Transverse colon (tissue), 4 donors: ENCODE measurements at regions not wholly inside any gene's neighbourhood (a gene's known extent, or its start where the extent isn't known, plus 50 kb on each side); places are given as distances from the start of the nearest gene placed in this dataset.

Experiments used
- DNase-seq: peaks from one replicate; pipeline ENCODE4 v3.0.0-alpha.2; 2019
- H3K27ac ChIP-seq, 4 donors: fragments of 200-600 bp; sonication (generic); 2 replicates each; pipeline ENCODE4 v1.5.1; 2016 to 2018; ENCODE audit warnings: inconsistent platforms in 4 of 4
- H3K27me3 ChIP-seq: fragments of 200-600 bp; sonication (generic); 2 replicates; pipeline ENCODE4 v1.5.1; 2017; ENCODE audit warnings: inconsistent platforms
- H3K36me3 ChIP-seq, 4 donors: fragments of 200-600 bp; sonication (generic); 2 replicates each; pipeline ENCODE4 v1.5.1; 2017 to 2019; ENCODE audit warnings: inconsistent platforms in 4 of 4
- H3K4me1 ChIP-seq, 4 donors: fragments of 200-600 bp; sonication (generic); 2 replicates each; pipeline ENCODE4 v1.5.1; 2017 to 2020; ENCODE audit warnings: inconsistent platforms in 4 of 4
- H3K4me3 ChIP-seq, 4 donors: fragments of 200-600 bp; sonication (generic); 1 replicate in 1 of 4; 2 replicates in 3 of 4; pipeline versions ENCODE4 v1.5.1 to v1.6.1; 2017 to 2019; ENCODE audit warnings: inconsistent platforms in 4 of 4
- H3K9me3 ChIP-seq, 2 donors: fragments of 200-600 bp; sonication (generic); 2 replicates each; pipeline ENCODE4 v1.5.1; 2017 to 2019; ENCODE audit warnings: inconsistent platforms in 2 of 2
- EP300 ChIP-seq: sonication (generic); formaldehyde crosslinking; IDR thresholded peaks from one replicate; pipeline ENCODE4 v1.6.1; 2017; ENCODE audit warnings: antibody characterized with exemption, low read depth
- POLR2A ChIP-seq: fragments of 450-650 bp; IDR thresholded peaks from one replicate; pipeline ENCODE4 v1.6.1; 2016; ENCODE audit warnings: antibody characterized with exemption, mild to moderate bottlenecking, moderate library complexity
- POLR2AphosphoS5 ChIP-seq, 3 donors: sonication (generic); formaldehyde crosslinking; IDR thresholded peaks; one replicate each; pipeline ENCODE4 v1.6.1; 2016; ENCODE audit warnings: antibody characterized with exemption in 3 of 3
- WGBS, 2 donors: methylation state at CpG; one replicate each; pipeline ENCODE4 v1.1.5; 2018; ENCODE audit warnings: low coverage in 1 of 2; 5-methylcytosine and 5-hydroxymethylcytosine counted together
- in situ Hi-C, 4 donors: fragments of 200-750 bp; cut with MboI; loops; one replicate each; pipeline versions ENCODE4 v1.15.0 to v1.15.1; 2017; ENCODE audit warnings: low sequenced_read_pairs in 3 of 4, low pct_ligation_motif_present in 1 of 4, low pct_unique_long_range_greater_than_20kb in 1 of 4
- intact Hi-C: fragments of 100-400 bp; cut with DNase I; formaldehyde crosslinking; loops from one replicate; pipeline ENCODE4 v1.15.1; 2023; ENCODE audit warnings: low total_unique reads
- TF ChIP-seq, protein P1 (sequence below), 5 experiments: fragments of 200-600 bp in 3 of 5; fragments of 450-650 bp in 2 of 5; sonication (generic) in 3 of 5; IDR thresholded peaks; 1 replicate in 2 of 5; 2 replicates in 3 of 5; pipeline ENCODE4 v1.5.1; 2016 to 2017; ENCODE audit warnings: antibody characterized with exemption in 5 of 5, inconsistent platforms in 3 of 5, mild to moderate bottlenecking in 2 of 5, moderate library complexity in 1 of 5

DNA sequence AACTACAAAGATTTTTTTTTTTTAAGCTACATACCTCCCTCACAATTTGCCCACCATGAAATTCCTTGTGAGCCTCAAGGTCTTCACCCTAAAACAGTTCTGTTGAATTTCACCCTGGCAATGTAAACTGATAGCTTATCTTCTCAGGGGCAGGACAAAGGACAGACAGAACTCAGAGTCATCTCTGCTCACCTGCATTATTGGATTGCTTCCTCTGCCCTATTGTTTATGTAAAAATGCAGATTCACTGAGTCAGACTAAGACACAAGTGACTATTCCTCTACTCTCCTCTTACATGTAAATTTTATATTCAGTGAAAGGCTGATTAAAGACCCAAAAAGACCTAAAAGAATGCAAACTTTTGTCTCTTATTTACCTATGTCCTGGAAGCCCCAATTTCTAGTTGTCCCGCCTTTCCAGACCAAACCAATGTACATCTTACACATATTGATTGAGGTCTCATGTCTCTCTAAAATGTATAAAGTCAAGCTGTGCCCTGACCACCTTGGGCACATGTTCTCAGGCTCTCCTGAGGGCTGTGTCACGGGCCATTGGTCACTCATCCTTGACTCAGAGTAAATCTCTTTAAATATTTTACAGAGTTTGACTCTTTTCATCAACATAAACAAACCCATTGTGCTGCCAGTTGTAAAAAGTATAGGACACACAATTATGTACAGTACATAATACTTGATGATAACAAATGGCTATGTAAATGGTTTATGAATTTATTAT lies 440.2 kb downstream of the HTR7 start:
- Histone ChIP-seq H3K4me3 (no peak overlapping the region), H3K4me1 (no peaks in the 10 kb centered on the region), H3K36me3 (no peaks in the 10 kb centered on the region), H3K27ac (no peak overlapping the region), H3K27me3 (no peaks in the 10 kb centered on the region), H3K9me3 (no peaks in the 10 kb centered on the region)
- TF ChIP-seq POLR2AphosphoS5 (IDR thresholded peaks at IDR 0.05) (no peak), POLR2A (no peak), EP300 (no peak)
- TF ChIP-seq, protein P1, sequence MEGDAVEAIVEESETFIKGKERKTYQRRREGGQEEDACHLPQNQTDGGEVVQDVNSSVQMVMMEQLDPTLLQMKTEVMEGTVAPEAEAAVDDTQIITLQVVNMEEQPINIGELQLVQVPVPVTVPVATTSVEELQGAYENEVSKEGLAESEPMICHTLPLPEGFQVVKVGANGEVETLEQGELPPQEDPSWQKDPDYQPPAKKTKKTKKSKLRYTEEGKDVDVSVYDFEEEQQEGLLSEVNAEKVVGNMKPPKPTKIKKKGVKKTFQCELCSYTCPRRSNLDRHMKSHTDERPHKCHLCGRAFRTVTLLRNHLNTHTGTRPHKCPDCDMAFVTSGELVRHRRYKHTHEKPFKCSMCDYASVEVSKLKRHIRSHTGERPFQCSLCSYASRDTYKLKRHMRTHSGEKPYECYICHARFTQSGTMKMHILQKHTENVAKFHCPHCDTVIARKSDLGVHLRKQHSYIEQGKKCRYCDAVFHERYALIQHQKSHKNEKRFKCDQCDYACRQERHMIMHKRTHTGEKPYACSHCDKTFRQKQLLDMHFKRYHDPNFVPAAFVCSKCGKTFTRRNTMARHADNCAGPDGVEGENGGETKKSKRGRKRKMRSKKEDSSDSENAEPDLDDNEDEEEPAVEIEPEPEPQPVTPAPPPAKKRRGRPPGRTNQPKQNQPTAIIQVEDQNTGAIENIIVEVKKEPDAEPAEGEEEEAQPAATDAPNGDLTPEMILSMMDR (IDR thresholded peaks at IDR 0.05) = no peak
- intact Hi-C loops = no loop called here
- no peak for DNase-seq
- in situ Hi-C loops = no loop called here
- 43 to 51% methylated on average over 2 of the region's 2 CpGs for WGBS, 2 donors

GRCh38 chr10:90418869-90419652 lies 438.8 kb downstream of the HTR7 start:
- Histone ChIP-seq H3K4me1 (no peaks in the 10 kb centered on the region), H3K27ac (no peak overlapping the region), H3K9me3 (no peaks in the 10 kb centered on the region), H3K36me3 (no peaks in the 10 kb centered on the region), H3K4me3 (no peak overlapping the region), H3K27me3 (no peaks in the 10 kb centered on the region)
- in situ Hi-C loops (no loop called here), intact Hi-C loops (no loop called here)
- no peak for DNase-seq
- WGBS, 2 donors = 52 to 70% methylated on average over 5 to 7 of the region's 7 CpGs
- TF ChIP-seq EP300 (no peak), POLR2A (no peak), POLR2AphosphoS5 (IDR thresholded peaks at IDR 0.05) (no peak)
- TF ChIP-seq, protein P1 (IDR thresholded peaks at IDR 0.05) = no peak

DNA sequence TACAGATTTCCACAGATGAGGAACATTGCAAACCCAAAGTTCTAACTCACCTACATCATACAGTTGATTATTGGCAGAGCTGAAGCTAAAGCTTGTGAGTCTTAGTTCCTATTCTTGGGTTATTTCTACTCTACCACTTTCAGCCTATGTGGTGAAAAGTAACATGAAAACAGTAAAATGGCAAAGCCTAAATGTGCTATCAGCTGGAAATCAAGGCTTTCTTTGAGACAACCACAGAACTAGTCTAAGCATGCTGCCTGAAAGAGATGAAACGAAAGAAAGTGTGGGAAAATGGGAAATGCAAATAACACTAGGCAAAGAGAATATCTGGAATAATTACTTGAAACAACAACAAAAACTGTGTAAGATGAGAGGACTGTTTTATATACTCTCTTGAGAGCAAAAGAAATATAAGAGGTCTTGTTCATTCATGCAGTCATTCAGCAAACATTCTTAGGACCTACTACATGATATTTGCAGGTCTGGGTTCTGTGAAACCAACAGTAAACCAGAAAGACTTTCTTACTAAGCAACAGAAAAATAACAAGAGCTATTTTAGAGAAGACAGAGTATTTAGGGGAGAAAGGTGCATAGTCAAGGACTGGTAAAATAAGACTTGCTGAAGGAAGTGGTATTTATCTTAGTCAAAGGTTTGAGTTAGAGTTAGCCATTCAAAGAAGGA lies 437.1 kb downstream of the HTR7 start:
- H3K27me3 ChIP-seq = no peaks in the 10 kb centered on the region
- H3K36me3 ChIP-seq = no peaks in the 10 kb centered on the region
- H3K4me1 ChIP-seq = no peaks in the 10 kb centered on the region
- TF ChIP-seq POLR2AphosphoS5 (IDR thresholded peaks at IDR 0.05) = no peak
- no peak for TF ChIP-seq POLR2A
- TF ChIP-seq, protein P1 (IDR thresholded peaks at IDR 0.05) = no peak
- TF ChIP-seq EP300 = no peak
- in situ Hi-C loops (no loop called here), intact Hi-C loops (no loop called here)
- no peak overlapping the region for H3K27ac ChIP-seq
- no peak overlapping the region for H3K4me3 ChIP-seq
- no peaks in the 10 kb centered on the region for H3K9me3 ChIP-seq
- no peak for DNase-seq
- 46 to 56% methylated on average over 1 of the region's 1 CpG for WGBS, 2 donors

- H3K27me3 ChIP-seq = no peaks in the 10 kb centered on the region
- TF ChIP-seq EP300 (no peak), POLR2A (no peak), POLR2AphosphoS5 (IDR thresholded peaks at IDR 0.05) (no peak)
- TF ChIP-seq, protein P1 (IDR thresholded peaks at IDR 0.05) = no peak
- in situ Hi-C loops = no loop called here
These were observed 436.0 kb downstream of the HTR7 start for GRCh38 chr10:90421874-90422273.

More at GRCh38 chr10:90421874-90422273, 436.0 kb downstream of the HTR7 start:
- Histone ChIP-seq H3K4me3 (no peak overlapping the region), H3K27ac (no peak overlapping the region), H3K36me3 (no peaks in the 10 kb centered on the region), H3K4me1 (no peaks in the 10 kb centered on the region), H3K9me3 (no peaks in the 10 kb centered on the region)
- 72 to 86% methylated on average over 2 of the region's 2 CpGs for WGBS, 2 donors
- intact Hi-C loops = no loop called here
- DNase-seq = no peak
